ENCODE measurements at regions not wholly inside any gene's neighbourhood (a gene's known extent, or its start where the extent isn't known, plus 50 kb on each side); places are given as distances from the start of the nearest gene placed in this dataset.

GRCh38 chr1:168371477-168371876 is 90.8 kb downstream of the TBX19 start:
- H3K27ac ChIP-seq (ENCODE audit: low read depth, low read length): no peak overlapping the region
- Mint-ChIP-seq H3K4me1 (ENCODE audit: low read depth, unreplicated experiment) (peaks cover 5% of the 10 kb centered on the region), H3K27ac (ENCODE audit: unreplicated experiment) (no peak overlapping the region), H3K27me3 (ENCODE audit: low read depth, unreplicated experiment) (peaks cover 10% of the 10 kb centered on the region), H3K36me3 (ENCODE audit: low read depth, unreplicated experiment) (peaks cover 2% of the 10 kb centered on the region), H3K4me3 (ENCODE audit: unreplicated experiment) (no peak overlapping the region), H3K9me3 (ENCODE audit: unreplicated experiment) (peaks cover 3% of the 10 kb centered on the region)
- H3K27me3 ChIP-seq (ENCODE audit: insufficient read depth, low read length): no peaks in the 10 kb centered on the region
- H4K20me1 ChIP-seq (ENCODE audit: insufficient read depth, low read length): no peaks in the 10 kb centered on the region
- FAIRE-seq: no peak
- no peaks in the 10 kb centered on the region for H3K4me1 ChIP-seq (ENCODE audit: insufficient read depth, low read length)
- no peak for TF ChIP-seq CTCF (IDR thresholded peaks at IDR 0.05; ENCODE audit: insufficient read depth, low read depth, low read length)
- no peak for TF ChIP-seq EZH2 (IDR thresholded peaks at IDR 0.05; ENCODE audit: insufficient read depth, low read length)
- no peak overlapping the region for H3K4me2 ChIP-seq (ENCODE audit: low read length)
- H3K4me3 ChIP-seq (ENCODE audit: insufficient read depth, low read depth, low read length): no peak overlapping the region
- H2AFZ ChIP-seq (ENCODE audit: low read depth, low read length): no peak overlapping the region
- no peaks in the 10 kb centered on the region for H3K36me3 ChIP-seq (ENCODE audit: insufficient read depth, low read length)
- no peaks in the 10 kb centered on the region for H3K9me3 ChIP-seq (ENCODE audit: insufficient read depth, low read depth, low read length)
- H3K9ac ChIP-seq (ENCODE audit: low read length): no peak overlapping the region
- no peak for DNase-seq (ENCODE audit: low read depth)
- no peaks in the 10 kb centered on the region for H3K79me2 ChIP-seq (ENCODE audit: insufficient read depth, low read length)

GRCh38 chr1:168370586-168370985 is 89.9 kb downstream of the TBX19 start:
- no peak overlapping the region for H3K4me2 ChIP-seq (ENCODE audit: low read length)
- no peaks in the 10 kb centered on the region for H3K79me2 ChIP-seq (ENCODE audit: insufficient read depth, low read length)
- peaks cover 9% of the 10 kb centered on the region for H3K27me3 Mint-ChIP-seq (ENCODE audit: low read depth, unreplicated experiment)
- no peak overlapping the region for H3K27ac Mint-ChIP-seq (ENCODE audit: unreplicated experiment)
- no peaks in the 10 kb centered on the region for H3K27me3 ChIP-seq (ENCODE audit: insufficient read depth, low read length)
- no peak overlapping the region for H3K4me3 Mint-ChIP-seq (ENCODE audit: unreplicated experiment)
- no peak for FAIRE-seq
- H4K20me1 ChIP-seq (ENCODE audit: insufficient read depth, low read length): no peaks in the 10 kb centered on the region
- no peak overlapping the region for H3K9ac ChIP-seq (ENCODE audit: low read length)
- no peaks in the 10 kb centered on the region for H3K4me1 ChIP-seq (ENCODE audit: insufficient read depth, low read length)
- no peak overlapping the region for H2AFZ ChIP-seq (ENCODE audit: low read depth, low read length)
- no peaks in the 10 kb centered on the region for H3K9me3 ChIP-seq (ENCODE audit: insufficient read depth, low read depth, low read length)
- no peak overlapping the region for H3K27ac ChIP-seq (ENCODE audit: low read depth, low read length)
- peaks cover 5% of the 10 kb centered on the region for H3K4me1 Mint-ChIP-seq (ENCODE audit: low read depth, unreplicated experiment)
- H3K36me3 Mint-ChIP-seq (ENCODE audit: low read depth, unreplicated experiment): peaks cover 2% of the 10 kb centered on the region
- TF ChIP-seq EZH2 (IDR thresholded peaks at IDR 0.05; ENCODE audit: insufficient read depth, low read length): no peak
- no peak for TF ChIP-seq CTCF (IDR thresholded peaks at IDR 0.05; ENCODE audit: insufficient read depth, low read depth, low read length)
- H3K36me3 ChIP-seq (ENCODE audit: insufficient read depth, low read length): no peaks in the 10 kb centered on the region
- H3K4me3 ChIP-seq (ENCODE audit: insufficient read depth, low read depth, low read length): no peak overlapping the region
- H3K9me3 Mint-ChIP-seq (ENCODE audit: unreplicated experiment): peaks cover 3% of the 10 kb centered on the region
- DNase-seq (ENCODE audit: low read depth): no peak

GRCh38 chr1:168369655-168370054 is 89.0 kb downstream of the TBX19 start:
- DNase-seq (ENCODE audit: low read depth): no peak
- Mint-ChIP-seq H3K4me3 (ENCODE audit: unreplicated experiment) (no peak overlapping the region), H3K36me3 (ENCODE audit: low read depth, unreplicated experiment) (peaks cover 2% of the 10 kb centered on the region), H3K4me1 (ENCODE audit: low read depth, unreplicated experiment) (peaks cover 5% of the 10 kb centered on the region), H3K27me3 (ENCODE audit: low read depth, unreplicated experiment) (peaks cover 7% of the 10 kb centered on the region), H3K9me3 (ENCODE audit: unreplicated experiment) (peaks cover 3% of the 10 kb centered on the region), H3K27ac (ENCODE audit: unreplicated experiment) (no peak overlapping the region)
- Histone ChIP-seq H3K36me3 (ENCODE audit: insufficient read depth, low read length) (no peaks in the 10 kb centered on the region), H2AFZ (ENCODE audit: low read depth, low read length) (no peak overlapping the region), H3K27me3 (ENCODE audit: insufficient read depth, low read length) (no peaks in the 10 kb centered on the region), H3K9ac (ENCODE audit: low read length) (no peak overlapping the region), H3K27ac (ENCODE audit: low read depth, low read length) (no peak overlapping the region), H4K20me1 (ENCODE audit: insufficient read depth, low read length) (no peaks in the 10 kb centered on the region), H3K4me3 (ENCODE audit: insufficient read depth, low read depth, low read length) (no peak overlapping the region), H3K4me1 (ENCODE audit: insufficient read depth, low read length) (no peaks in the 10 kb centered on the region), H3K9me3 (ENCODE audit: insufficient read depth, low read depth, low read length) (no peaks in the 10 kb centered on the region), H3K4me2 (ENCODE audit: low read length) (no peak overlapping the region), H3K79me2 (ENCODE audit: insufficient read depth, low read length) (no peaks in the 10 kb centered on the region)
- no peak for FAIRE-seq
- TF ChIP-seq CTCF (IDR thresholded peaks at IDR 0.05; ENCODE audit: insufficient read depth, low read depth, low read length): no peak
- no peak for TF ChIP-seq EZH2 (IDR thresholded peaks at IDR 0.05; ENCODE audit: insufficient read depth, low read length)
